22Rv1 (cell line): ENCODE measurements at regions not wholly inside any gene's neighbourhood (a gene's known extent, or its start where the extent isn't known, plus 50 kb on each side); places are given as distances from the start of the nearest gene placed in this dataset.
"Not testable (repeated sequence)": the region's sequence is repeated elsewhere in the genome, so short reads cannot be mapped to it uniquely, and the experiment has no call there.

Source experiments
- ZFX ChIP-seq: fragments of 450-650 bp; IDR thresholded peaks from 2 replicates; pipeline ENCODE4 v1.6.1; 2017; ENCODE audit warnings: antibody characterized with exemption, borderline replicate concordance
- TF ChIP-seq, protein P1 (sequence below): fragments of 450-650 bp; IDR thresholded peaks from 2 replicates; pipeline ENCODE4 v1.5.1; 2017; ENCODE audit warnings: mild to moderate bottlenecking

DNA sequence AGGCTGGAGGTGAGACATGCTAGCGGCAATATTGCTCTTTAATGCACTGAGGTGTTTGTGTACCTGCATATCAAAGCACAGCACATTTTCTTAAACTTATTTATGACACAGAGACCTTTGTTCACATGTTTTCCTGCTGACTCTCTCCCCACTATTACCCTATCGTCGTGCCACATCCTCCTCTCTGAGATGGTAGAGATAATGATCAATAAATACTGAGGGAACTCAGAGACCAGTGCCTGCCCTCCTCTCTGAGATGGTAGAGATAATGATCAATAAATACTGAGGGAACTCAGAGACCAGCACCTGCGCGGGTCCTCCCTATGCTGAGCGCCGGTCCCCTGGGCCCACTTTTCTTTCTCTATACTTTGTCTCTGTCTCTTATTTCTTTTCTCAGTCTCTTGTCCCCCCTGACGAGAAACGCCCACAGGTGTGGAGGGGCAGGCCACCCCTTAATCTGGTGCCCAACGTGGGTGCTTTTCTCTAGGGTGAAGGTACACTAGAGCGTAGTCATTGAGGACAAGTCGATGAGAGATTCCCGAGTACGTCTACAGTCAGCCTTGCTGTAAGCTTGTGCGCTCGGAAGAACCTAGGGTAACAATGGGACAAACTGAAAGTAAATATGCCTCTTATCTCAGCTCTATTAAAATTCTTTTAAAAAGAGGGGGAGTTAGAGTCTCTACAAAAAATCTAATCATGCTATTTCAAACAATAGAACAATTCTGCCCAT, 157.4 kb downstream of the GPX5 start:
- TF ChIP-seq, protein P1, sequence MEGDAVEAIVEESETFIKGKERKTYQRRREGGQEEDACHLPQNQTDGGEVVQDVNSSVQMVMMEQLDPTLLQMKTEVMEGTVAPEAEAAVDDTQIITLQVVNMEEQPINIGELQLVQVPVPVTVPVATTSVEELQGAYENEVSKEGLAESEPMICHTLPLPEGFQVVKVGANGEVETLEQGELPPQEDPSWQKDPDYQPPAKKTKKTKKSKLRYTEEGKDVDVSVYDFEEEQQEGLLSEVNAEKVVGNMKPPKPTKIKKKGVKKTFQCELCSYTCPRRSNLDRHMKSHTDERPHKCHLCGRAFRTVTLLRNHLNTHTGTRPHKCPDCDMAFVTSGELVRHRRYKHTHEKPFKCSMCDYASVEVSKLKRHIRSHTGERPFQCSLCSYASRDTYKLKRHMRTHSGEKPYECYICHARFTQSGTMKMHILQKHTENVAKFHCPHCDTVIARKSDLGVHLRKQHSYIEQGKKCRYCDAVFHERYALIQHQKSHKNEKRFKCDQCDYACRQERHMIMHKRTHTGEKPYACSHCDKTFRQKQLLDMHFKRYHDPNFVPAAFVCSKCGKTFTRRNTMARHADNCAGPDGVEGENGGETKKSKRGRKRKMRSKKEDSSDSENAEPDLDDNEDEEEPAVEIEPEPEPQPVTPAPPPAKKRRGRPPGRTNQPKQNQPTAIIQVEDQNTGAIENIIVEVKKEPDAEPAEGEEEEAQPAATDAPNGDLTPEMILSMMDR: not testable (repeated sequence)
- not testable (repeated sequence) for TF ChIP-seq ZFX
